HG02885 (cell line): ENCODE measurements at regions not wholly inside any gene's neighbourhood (a gene's known extent, or its start where the extent isn't known, plus 50 kb on each side); places are given as distances from the start of the nearest gene placed in this dataset.

Experiments used
- ATAC-seq: cut with Tn5 transposase; IDR thresholded peaks from one replicate; pipeline ENCODE4 v1.9.1; 2021; ENCODE audit warnings: mild to moderate bottlenecking; ENCODE audit not compliant: unreplicated experiment, poor library complexity

DNA sequence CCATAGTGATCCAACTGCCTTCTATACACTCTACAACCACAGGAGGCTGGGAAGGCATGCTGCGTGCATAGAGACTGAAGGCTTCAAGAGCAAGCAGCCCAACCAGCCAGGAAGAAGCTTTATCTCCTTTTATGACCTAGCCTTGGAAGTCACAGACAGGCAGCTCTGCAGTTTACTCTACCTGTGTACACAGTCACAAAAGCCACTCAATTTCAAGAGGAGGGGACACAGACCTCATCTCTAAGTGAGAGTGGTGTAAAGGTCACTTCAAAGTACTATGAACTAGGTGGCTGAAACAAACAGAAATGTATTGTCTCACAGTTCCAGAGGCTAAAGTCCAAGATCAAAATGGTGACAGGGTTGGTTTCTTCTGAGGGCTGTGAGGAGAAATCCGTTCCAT lies 69.6 kb upstream of the GJB5 start:
- no peak for ATAC-seq

DNA sequence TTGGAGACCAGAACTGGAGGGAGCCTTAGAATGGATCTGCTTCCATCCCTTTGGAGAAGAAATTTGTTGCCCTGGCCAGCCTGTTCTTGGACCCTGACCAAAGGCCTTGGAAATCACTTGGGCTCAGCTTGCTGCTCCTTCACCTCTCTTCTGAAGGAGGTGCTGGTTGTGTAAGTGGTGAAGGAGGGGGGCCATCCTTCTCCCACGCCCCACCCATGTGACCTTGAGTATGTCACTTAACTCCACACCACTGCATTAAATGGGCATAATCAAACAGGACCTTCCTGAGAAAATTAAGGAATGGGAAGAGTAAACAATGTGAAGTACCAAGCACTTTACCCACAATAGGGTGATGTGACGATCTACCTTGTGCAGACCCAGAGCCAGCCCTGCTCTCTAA lies 68.3 kb upstream of the GJB5 start:
- ATAC-seq, result no peak

DNA sequence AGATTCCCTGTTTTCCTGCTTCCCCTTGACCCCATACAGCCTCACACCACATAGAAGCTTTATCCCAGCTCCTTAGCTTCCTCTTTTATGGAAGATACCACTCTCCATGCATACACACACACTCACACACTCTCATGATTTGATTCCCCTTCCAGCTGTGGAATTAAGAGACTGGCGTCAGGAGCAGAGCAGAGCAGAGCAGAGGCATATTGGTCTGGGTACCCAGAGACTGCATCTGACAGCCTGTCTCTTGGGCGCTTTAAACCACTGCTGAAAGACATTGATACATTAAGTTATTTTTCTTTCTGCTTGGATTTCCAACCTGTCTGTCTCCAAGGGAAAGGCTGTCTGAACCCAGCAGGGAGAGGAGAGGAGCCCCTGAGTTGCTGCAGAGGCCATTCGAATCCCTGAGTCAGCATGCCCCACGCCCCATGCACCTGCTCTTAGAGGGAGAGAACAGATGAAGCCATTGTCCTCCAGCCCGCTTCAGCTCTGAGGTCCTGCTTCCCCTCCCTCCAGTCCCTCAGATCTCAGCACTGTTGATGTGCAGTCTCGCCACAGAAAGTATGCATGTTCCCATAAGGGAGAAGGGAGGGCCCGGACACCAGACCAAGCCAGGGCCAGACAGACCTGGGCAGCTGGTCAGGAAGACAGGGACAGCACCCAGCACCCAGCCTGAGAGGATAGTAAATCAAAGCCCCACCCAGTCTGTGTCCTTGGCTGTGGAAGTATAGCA lies 66.7 kb upstream of the GJB5 start:
- ATAC-seq, result no peak

DNA sequence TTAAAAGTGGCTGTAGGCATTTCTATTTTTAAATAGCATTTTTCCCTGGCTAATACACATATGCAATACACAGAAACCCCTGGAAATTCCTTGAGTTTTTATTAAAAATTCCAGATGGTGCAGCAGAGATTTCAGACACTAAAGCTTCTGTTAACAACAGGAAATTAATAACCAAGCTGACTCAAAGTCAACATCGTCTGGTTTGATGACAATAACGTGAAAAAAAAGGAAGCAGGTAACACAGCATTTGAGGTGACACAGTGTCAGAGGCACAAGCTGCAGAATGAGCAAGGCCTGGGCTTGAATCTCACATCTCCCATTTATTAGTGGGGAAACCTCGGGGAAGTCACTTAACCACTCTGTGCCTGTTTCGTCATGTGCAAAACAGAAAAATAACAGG lies 64.6 kb upstream of the GJB5 start:
- ATAC-seq, result no peak

DNA sequence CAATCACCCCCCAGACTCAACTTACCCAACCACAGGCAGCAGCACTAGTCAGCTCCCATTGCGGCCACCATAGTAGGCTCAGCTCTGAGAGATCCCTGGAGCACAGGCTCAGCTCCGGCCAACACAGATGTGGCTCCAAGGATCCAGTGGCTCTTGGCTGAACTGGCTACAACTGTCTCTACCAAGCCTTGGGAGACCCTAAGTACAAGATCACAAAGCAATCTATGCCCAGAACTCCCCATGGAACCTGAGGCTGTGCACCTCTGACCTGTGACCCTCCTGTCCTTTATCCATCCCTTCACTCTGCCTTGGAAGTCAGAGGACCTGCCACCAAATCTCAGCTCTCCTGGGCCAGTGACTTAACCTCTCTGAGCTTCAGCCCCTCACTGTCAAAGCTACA lies 61.8 kb upstream of the GJB5 start:
- ATAC-seq, result no peak

DNA sequence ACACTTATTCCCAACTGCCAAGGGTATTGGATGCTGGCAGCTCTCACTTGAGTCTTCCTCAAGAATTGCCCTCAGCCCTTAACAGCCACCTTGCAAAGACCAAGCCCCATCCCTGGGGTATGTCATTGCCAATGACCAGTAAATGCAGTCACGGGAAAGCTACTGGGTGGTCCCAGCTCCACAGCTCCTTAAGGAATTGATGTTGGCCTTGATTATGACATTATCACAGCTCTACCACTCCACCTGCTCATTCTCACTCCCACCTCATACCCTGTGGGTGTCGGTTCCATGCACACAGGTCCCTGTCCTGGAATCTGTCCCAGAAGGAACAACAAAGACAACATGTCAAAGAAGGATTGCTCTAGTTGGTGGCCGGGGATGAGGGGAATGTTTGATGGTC lies 60.5 kb upstream of the GJB5 start:
- ATAC-seq, result no peak

DNA sequence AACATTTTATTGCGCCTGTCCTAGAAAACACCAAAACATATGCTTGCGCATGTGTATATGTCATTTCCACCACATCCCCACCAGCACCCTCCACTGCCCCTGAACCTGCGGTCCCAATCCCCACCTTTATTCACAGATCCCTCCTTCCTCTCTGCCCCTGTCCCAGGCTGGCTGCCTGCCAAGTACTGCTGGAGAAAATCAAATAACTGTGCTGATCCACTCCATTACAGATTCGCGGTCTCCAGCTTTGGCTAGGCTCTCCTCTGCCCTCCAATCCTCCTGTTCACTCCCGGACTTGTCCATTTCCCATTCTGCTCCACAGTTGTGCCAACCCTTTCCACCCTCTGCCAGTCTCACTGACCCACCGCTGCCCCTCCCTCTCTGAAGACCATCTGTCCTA lies 59.3 kb upstream of the GJB5 start:
- no peak for ATAC-seq

DNA sequence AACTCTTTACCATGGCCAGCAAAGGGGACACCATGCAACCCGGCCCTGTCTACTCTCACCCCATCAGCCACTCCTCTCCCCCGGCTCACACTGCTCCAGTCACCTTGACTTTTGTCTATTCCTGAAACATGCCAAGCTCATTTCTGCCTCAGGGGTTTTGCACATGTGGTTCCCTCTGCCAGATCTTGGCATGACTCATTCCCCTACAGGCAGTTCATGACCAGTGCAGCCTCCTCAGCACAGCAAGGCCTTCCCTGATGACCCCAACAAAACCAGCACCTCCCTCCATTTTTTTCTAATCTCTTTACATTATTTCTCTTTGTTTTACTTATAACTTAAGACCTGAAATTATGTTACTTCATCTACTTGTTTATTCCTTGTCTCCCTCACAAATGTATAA lies 58.6 kb upstream of the GJB5 start:
- ATAC-seq, result no peak

DNA sequence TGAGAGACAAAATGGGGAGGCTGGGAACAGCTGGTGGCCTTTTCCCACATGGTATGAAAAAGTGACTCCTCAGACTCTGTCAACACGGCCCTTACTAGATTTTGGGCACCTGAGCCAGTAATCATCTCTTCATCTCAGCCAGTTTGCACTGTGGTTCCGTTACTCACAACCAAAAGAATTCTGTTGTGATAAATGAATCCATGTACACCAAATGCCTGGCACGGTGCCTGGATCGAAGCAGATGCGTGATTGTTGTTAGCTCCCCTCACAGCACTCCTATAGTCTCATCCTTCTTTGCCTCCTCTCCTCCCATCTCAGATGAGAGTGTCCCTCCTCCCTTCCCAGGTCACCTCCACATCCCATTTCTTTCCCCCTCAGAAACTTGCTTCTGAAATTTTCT lies 57.9 kb upstream of the GJB5 start:
- ATAC-seq, result no peak

DNA sequence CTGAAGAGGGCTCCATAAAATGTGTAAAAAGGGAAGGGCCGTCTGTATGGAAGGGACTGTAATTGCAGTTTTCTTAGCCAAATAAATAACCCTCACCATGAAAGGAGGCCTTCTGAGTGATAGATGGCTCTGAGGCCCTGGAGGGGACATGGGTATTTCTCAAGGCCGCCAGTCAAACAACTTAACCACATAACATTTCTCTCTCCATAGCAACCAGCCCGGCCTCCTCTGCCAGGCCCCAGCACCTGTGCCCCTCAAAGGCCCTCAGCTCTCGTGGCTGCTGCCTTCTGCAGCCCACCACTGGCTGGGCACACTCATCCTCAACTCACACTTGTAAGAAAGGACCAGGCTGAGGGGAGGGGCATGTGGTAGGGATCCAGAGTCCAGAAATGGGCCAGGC lies 57.0 kb upstream of the GJB5 start:
- ATAC-seq, result no peak

DNA sequence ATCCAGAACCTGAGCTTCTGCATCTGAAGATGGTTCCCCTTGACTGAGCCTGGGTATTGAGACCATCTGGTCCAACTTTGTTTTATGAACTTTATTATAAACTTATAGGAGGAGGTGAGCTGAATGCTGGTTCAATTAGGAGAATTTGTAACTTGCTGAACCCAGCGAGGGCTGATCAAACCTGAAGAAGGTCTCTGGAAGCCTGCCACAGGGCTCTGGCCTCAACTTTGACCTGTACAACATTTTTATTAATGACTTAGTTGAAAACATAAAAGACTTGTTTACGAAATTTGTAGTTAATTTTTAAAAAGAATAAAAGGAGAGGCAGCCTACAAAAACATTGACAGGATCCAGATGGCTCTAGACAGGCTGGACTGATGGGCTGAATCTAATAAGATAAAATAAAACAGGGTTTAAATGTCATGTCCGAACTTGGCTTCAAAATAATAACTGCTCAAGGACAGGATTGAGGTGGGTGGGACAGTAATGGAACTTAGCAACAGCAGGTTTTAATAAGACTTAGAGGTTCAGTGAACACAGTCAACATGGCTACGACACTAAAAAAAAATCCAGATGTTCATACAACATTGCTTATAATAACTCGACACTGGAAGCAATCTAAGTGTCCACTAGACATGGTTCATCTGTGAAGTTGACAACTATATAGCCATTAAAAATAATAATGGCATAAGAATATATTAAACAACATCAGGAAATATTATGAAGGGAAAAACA lies 53.4 kb upstream of the GJB5 start:
- no peak for ATAC-seq
